ENCODE measurements at regions not wholly inside any gene's neighbourhood (a gene's known extent, or its start where the extent isn't known, plus 50 kb on each side); places are given as distances from the start of the nearest gene placed in this dataset.
"Not testable (repeated sequence)": the region's sequence is repeated elsewhere in the genome, so short reads cannot be mapped to it uniquely, and the experiment has no call there.

- no peak for DNase-seq (ENCODE audit: low read depth in 3 of 3, low spot score in 1 of 3)
Observed at GRCh38 chr9:106104887-106105286, 410.5 kb downstream of the TMEM38B start.

GRCh38 chr9:106106396-106106795 lies 412.1 kb downstream of the TMEM38B start:
- DNase-seq (ENCODE audit: low read depth in 3 of 3, low spot score in 1 of 3), result no peak

GRCh38 chr9:106107716-106108115 lies 413.4 kb downstream of the TMEM38B start:
- no peak for DNase-seq (ENCODE audit: low read depth in 3 of 3, low spot score in 1 of 3)

- not testable (repeated sequence) for DNase-seq (ENCODE audit: low read depth in 3 of 3, low spot score in 1 of 3)
Observed at GRCh38 chr9:106109706-106110105, 415.4 kb downstream of the TMEM38B start.

- no peak for DNase-seq (ENCODE audit: low read depth in 3 of 3, low spot score in 1 of 3)
Observed at GRCh38 chr9:106110483-106110882, 416.1 kb downstream of the TMEM38B start.

GRCh38 chr9:106111039-106111730 lies 416.8 kb downstream of the TMEM38B start:
- no peak for DNase-seq (ENCODE audit: low read depth in 3 of 3, low spot score in 1 of 3)

- no peak for DNase-seq (ENCODE audit: low read depth in 3 of 3, low spot score in 1 of 3)
Observed at GRCh38 chr9:106112935-106113334, 418.6 kb downstream of the TMEM38B start.

GRCh38 chr9:106119176-106119575 lies 424.8 kb downstream of the TMEM38B start:
- DNase-seq (ENCODE audit: low read depth in 3 of 3, low spot score in 1 of 3), result no peak

- no peak for DNase-seq (ENCODE audit: low read depth in 3 of 3, low spot score in 1 of 3)
Observed at GRCh38 chr9:106120071-106120470, 425.7 kb downstream of the TMEM38B start.

GRCh38 chr9:106127776-106128175 lies 433.4 kb downstream of the TMEM38B start:
- no peak for DNase-seq (ENCODE audit: low read depth in 3 of 3, low spot score in 1 of 3)

GRCh38 chr9:106130374-106130773 lies 436.0 kb downstream of the TMEM38B start:
- no peak for DNase-seq (ENCODE audit: low read depth in 3 of 3, low spot score in 1 of 3)

GRCh38 chr9:106143781-106144180 lies 449.4 kb downstream of the TMEM38B start:
- no peak for DNase-seq (ENCODE audit: low read depth in 3 of 3, low spot score in 1 of 3)

- no peak for DNase-seq (ENCODE audit: low read depth in 3 of 3, low spot score in 1 of 3)
Observed at GRCh38 chr9:106146066-106146840, 451.9 kb downstream of the TMEM38B start.

GRCh38 chr9:106146886-106147285 lies 452.5 kb downstream of the TMEM38B start:
- DNase-seq (ENCODE audit: low read depth in 3 of 3, low spot score in 1 of 3), result no peak

- DNase-seq (ENCODE audit: low read depth in 3 of 3, low spot score in 1 of 3), result no peak
Observed at GRCh38 chr9:106149956-106150355, 455.6 kb downstream of the TMEM38B start.

- DNase-seq (ENCODE audit: low read depth in 3 of 3, low spot score in 1 of 3), result no peak
Observed at GRCh38 chr9:106156465-106156864, 462.1 kb downstream of the TMEM38B start.

GRCh38 chr9:106172265-106172664 lies 477.9 kb downstream of the TMEM38B start:
- no peak for DNase-seq (ENCODE audit: low read depth in 3 of 3, low spot score in 1 of 3)

GRCh38 chr9:106174346-106174745 lies 480.0 kb downstream of the TMEM38B start:
- DNase-seq (ENCODE audit: low read depth in 3 of 3, low spot score in 1 of 3), result no peak

GRCh38 chr9:106177216-106177615 lies 482.9 kb downstream of the TMEM38B start:
- DNase-seq (ENCODE audit: low read depth in 3 of 3, low spot score in 1 of 3), result no peak

GRCh38 chr9:106179191-106179590 lies 484.9 kb downstream of the TMEM38B start:
- no peak for DNase-seq (ENCODE audit: low read depth in 3 of 3, low spot score in 1 of 3)

GRCh38 chr9:106203815-106204516 lies 509.6 kb downstream of the TMEM38B start:
- DNase-seq (ENCODE audit: low read depth in 3 of 3, low spot score in 1 of 3), result not testable (repeated sequence)

- DNase-seq (ENCODE audit: low read depth in 3 of 3, low spot score in 1 of 3), result no peak
Observed at GRCh38 chr9:106207298-106207697, 513.0 kb downstream of the TMEM38B start.

All from stimulated activated CD4-positive, alpha-beta T cell treated with anti-CD3 and anti-CD28 coated beads, TNF-alpha, amount 100 ng/mL, for 1 hour (primary cell).